IgD-negative memory B cell (primary cell): ENCODE measurements at regions not wholly inside any gene's neighbourhood (a gene's known extent, or its start where the extent isn't known, plus 50 kb on each side); places are given as distances from the start of the nearest gene placed in this dataset.

Experiments used
- H3K27ac Mint-ChIP-seq, 3 donors: one replicate each; pipeline ENCODE4 v1.8.0; 2020 to 2022; ENCODE audit warnings: mild to moderate bottlenecking in 3 of 3, mixed read lengths in 3 of 3, moderate library complexity in 1 of 3
- H3K27me3 Mint-ChIP-seq: one replicate; pipeline ENCODE4 v1.8.0; 2021; ENCODE audit warnings: mixed read lengths
- H3K36me3 Mint-ChIP-seq: one replicate; pipeline ENCODE4 v1.8.0; 2020; ENCODE audit warnings: mild to moderate bottlenecking, mixed read lengths
- H3K4me1 Mint-ChIP-seq, 3 donors: one replicate each; pipeline ENCODE4 v1.8.0; 2020 to 2022; ENCODE audit warnings: mixed read lengths in 3 of 3, mild to moderate bottlenecking in 1 of 3
- H3K4me3 Mint-ChIP-seq, 4 donors: one replicate each; pipeline ENCODE4 v1.8.0; 2020 to 2022; ENCODE audit warnings: mild to moderate bottlenecking in 4 of 4, mixed read lengths in 4 of 4, moderate library complexity in 3 of 4
- H3K9me3 Mint-ChIP-seq, 3 donors: one replicate each; pipeline ENCODE4 v1.8.0; 2020 to 2021; ENCODE audit warnings: mixed read lengths in 3 of 3, mild to moderate bottlenecking in 1 of 3

- peaks cover 8 to 15% (median 9%) of the 10 kb centered on the region in 3 donors for H3K9me3 Mint-ChIP-seq
- H3K36me3 Mint-ChIP-seq: no peaks in the 10 kb centered on the region
- no peak overlapping the region for H3K4me3 Mint-ChIP-seq
- H3K4me1 Mint-ChIP-seq: no peaks in the 10 kb centered on the region
- H3K27ac Mint-ChIP-seq: no peak overlapping the region
- no peaks in the 10 kb centered on the region for H3K27me3 Mint-ChIP-seq
These were observed 423.9 kb upstream of the MYT1L start for GRCh38 chr2:2754940-2755339.

- no peaks in the 10 kb centered on the region for H3K36me3 Mint-ChIP-seq
- no peak overlapping the region for H3K27ac Mint-ChIP-seq
- H3K4me3 Mint-ChIP-seq: no peak overlapping the region
- peaks cover 7 to 15% (median 8%) of the 10 kb centered on the region in 3 donors for H3K9me3 Mint-ChIP-seq
- H3K4me1 Mint-ChIP-seq: no peaks in the 10 kb centered on the region
- H3K27me3 Mint-ChIP-seq: no peaks in the 10 kb centered on the region
These were observed 420.7 kb upstream of the MYT1L start for GRCh38 chr2:2751715-2752315.

GRCh38 chr2:2750867-2751714 lies 420.0 kb upstream of the MYT1L start:
- Mint-ChIP-seq H3K27ac (no peak overlapping the region), H3K9me3 (peaks cover 7 to 15% (median 8%) of the 10 kb centered on the region in 3 donors), H3K4me3 (no peak overlapping the region), H3K27me3 (no peaks in the 10 kb centered on the region), H3K4me1 (no peaks in the 10 kb centered on the region), H3K36me3 (no peaks in the 10 kb centered on the region)

- no peak overlapping the region for H3K27ac Mint-ChIP-seq
- no peak overlapping the region for H3K4me3 Mint-ChIP-seq
- peaks cover 7 to 12% (median 8%) of the 10 kb centered on the region in 3 donors for H3K9me3 Mint-ChIP-seq
- no peaks in the 10 kb centered on the region for H3K36me3 Mint-ChIP-seq
- H3K4me1 Mint-ChIP-seq: no peaks in the 10 kb centered on the region
- H3K27me3 Mint-ChIP-seq: no peaks in the 10 kb centered on the region
These were observed 418.1 kb upstream of the MYT1L start for GRCh38 chr2:2749206-2749598.

- no peak overlapping the region for H3K27ac Mint-ChIP-seq
- H3K27me3 Mint-ChIP-seq: no peaks in the 10 kb centered on the region
- no peak overlapping the region for H3K4me3 Mint-ChIP-seq
- H3K4me1 Mint-ChIP-seq: no peaks in the 10 kb centered on the region
- H3K36me3 Mint-ChIP-seq: no peaks in the 10 kb centered on the region
- peaks cover 5 to 8% (median 7%) of the 10 kb centered on the region in 3 donors for H3K9me3 Mint-ChIP-seq
These were observed 417.5 kb upstream of the MYT1L start for GRCh38 chr2:2748399-2749205.

- Mint-ChIP-seq H3K4me3 (no peak overlapping the region), H3K27ac (no peak overlapping the region), H3K36me3 (no peaks in the 10 kb centered on the region), H3K4me1 (no peaks in the 10 kb centered on the region), H3K27me3 (no peaks in the 10 kb centered on the region), H3K9me3 (peaks cover 2 to 5% (median 5%) of the 10 kb centered on the region in 3 donors)
These were observed 416.8 kb upstream of the MYT1L start for GRCh38 chr2:2747797-2748301.

GRCh38 chr2:2746731-2747130 lies 415.7 kb upstream of the MYT1L start:
- H3K27me3 Mint-ChIP-seq: no peaks in the 10 kb centered on the region

GRCh38 chr2:2744958-2745715 lies 414.1 kb upstream of the MYT1L start:
- Mint-ChIP-seq H3K9me3 (peaks cover 0 to 2% (median 0%) of the 10 kb centered on the region in 3 donors), H3K4me1 (no peaks in the 10 kb centered on the region), H3K36me3 (no peaks in the 10 kb centered on the region), H3K4me3 (no peak overlapping the region), H3K27ac (no peak overlapping the region), H3K27me3 (no peaks in the 10 kb centered on the region)

More at GRCh38 chr2:2746731-2747130, 415.7 kb upstream of the MYT1L start:
- Mint-ChIP-seq H3K9me3 (peaks cover 0 to 4% (median 1%) of the 10 kb centered on the region in 3 donors), H3K4me1 (no peaks in the 10 kb centered on the region), H3K36me3 (no peaks in the 10 kb centered on the region), H3K27ac (no peak overlapping the region), H3K4me3 (no peak overlapping the region)

- Mint-ChIP-seq H3K36me3 (no peaks in the 10 kb centered on the region), H3K27ac (no peak overlapping the region), H3K27me3 (no peaks in the 10 kb centered on the region), H3K4me3 (no peak overlapping the region), H3K4me1 (no peaks in the 10 kb centered on the region), H3K9me3 (peaks cover 0 to 3% (median 0%) of the 10 kb centered on the region in 3 donors)
These were observed 413.0 kb upstream of the MYT1L start for GRCh38 chr2:2744107-2744506.

GRCh38 chr2:2743164-2743571 lies 412.1 kb upstream of the MYT1L start:
- Mint-ChIP-seq H3K4me3 (no peak overlapping the region), H3K27me3 (no peaks in the 10 kb centered on the region), H3K36me3 (no peaks in the 10 kb centered on the region), H3K27ac (no peak overlapping the region), H3K4me1 (no peaks in the 10 kb centered on the region), H3K9me3 (peaks cover 0 to 3% (median 0%) of the 10 kb centered on the region in 3 donors)

GRCh38 chr2:2742726-2743125 lies 411.7 kb upstream of the MYT1L start:
- peaks cover 0 to 3% (median 0%) of the 10 kb centered on the region in 3 donors for H3K9me3 Mint-ChIP-seq

GRCh38 chr2:2740238-2740775 lies 409.2 kb upstream of the MYT1L start:
- H3K4me3 Mint-ChIP-seq: peak overlapping the region in 1 of 4 donors; percentile 40
- no peaks in the 10 kb centered on the region for H3K36me3 Mint-ChIP-seq
- H3K27me3 Mint-ChIP-seq: no peaks in the 10 kb centered on the region
- H3K4me1 Mint-ChIP-seq: no peaks in the 10 kb centered on the region
- no peak overlapping the region for H3K27ac Mint-ChIP-seq
- peaks cover 0 to 3% (median 0%) of the 10 kb centered on the region in 3 donors for H3K9me3 Mint-ChIP-seq

More at GRCh38 chr2:2742726-2743125, 411.7 kb upstream of the MYT1L start:
- Mint-ChIP-seq H3K36me3 (no peaks in the 10 kb centered on the region), H3K27ac (no peak overlapping the region), H3K4me1 (no peaks in the 10 kb centered on the region), H3K27me3 (no peaks in the 10 kb centered on the region), H3K4me3 (no peak overlapping the region)

- H3K4me3 Mint-ChIP-seq: no peak overlapping the region
These were observed 408.2 kb upstream of the MYT1L start for GRCh38 chr2:2739231-2739795.

GRCh38 chr2:2738684-2739083 lies 407.6 kb upstream of the MYT1L start:
- Mint-ChIP-seq H3K27ac (no peak overlapping the region), H3K27me3 (no peaks in the 10 kb centered on the region), H3K4me1 (no peaks in the 10 kb centered on the region), H3K9me3 (peaks cover 0 to 3% (median 0%) of the 10 kb centered on the region in 3 donors), H3K4me3 (no peak overlapping the region), H3K36me3 (no peaks in the 10 kb centered on the region)

More at GRCh38 chr2:2739231-2739795, 408.2 kb upstream of the MYT1L start:
- Mint-ChIP-seq H3K36me3 (no peaks in the 10 kb centered on the region), H3K4me1 (no peaks in the 10 kb centered on the region), H3K27me3 (no peaks in the 10 kb centered on the region), H3K9me3 (peaks cover 0 to 3% (median 0%) of the 10 kb centered on the region in 3 donors), H3K27ac (no peak overlapping the region)
